ENCODE measurements at regions not wholly inside any gene's neighbourhood (a gene's known extent, or its start where the extent isn't known, plus 50 kb on each side); places are given as distances from the start of the nearest gene placed in this dataset.

DNA sequence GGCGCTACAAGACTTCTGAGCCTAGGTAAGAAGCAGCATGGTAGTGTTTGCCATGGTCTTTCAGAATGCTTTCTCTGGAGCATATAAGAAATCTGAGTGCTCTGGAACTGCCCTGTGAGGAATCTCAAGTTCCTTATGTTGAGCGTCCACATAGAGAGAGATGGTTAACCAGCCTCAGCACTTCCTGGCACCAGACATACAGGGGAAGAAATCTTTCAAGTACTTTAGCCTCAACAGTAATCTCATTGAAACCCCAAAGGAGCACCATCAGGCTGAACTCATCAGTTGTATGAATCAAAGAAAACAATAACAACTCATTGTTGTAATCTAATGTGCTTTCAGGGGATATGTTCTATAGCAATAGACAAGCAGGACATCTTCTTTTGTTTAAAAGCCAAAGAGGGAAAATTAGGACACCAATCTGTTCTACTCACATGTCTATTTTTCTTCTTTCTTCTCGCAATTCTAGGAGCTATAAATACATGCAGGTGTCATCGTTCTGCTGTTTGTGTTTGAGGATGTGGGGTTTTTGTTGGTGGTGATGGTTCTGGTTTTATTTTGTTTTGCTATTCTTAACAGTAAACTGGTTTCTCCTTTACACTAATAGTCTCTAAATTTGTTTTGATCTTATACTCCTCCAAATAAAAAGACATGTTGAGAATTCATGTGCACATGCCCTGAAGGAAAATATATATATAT lies 1145.0 kb upstream of the LRRN3 start:
- H3K4me3 ChIP-seq (ENCODE audit: low read depth, low read length) = no peak overlapping the region
- TF ChIP-seq, protein P1, sequence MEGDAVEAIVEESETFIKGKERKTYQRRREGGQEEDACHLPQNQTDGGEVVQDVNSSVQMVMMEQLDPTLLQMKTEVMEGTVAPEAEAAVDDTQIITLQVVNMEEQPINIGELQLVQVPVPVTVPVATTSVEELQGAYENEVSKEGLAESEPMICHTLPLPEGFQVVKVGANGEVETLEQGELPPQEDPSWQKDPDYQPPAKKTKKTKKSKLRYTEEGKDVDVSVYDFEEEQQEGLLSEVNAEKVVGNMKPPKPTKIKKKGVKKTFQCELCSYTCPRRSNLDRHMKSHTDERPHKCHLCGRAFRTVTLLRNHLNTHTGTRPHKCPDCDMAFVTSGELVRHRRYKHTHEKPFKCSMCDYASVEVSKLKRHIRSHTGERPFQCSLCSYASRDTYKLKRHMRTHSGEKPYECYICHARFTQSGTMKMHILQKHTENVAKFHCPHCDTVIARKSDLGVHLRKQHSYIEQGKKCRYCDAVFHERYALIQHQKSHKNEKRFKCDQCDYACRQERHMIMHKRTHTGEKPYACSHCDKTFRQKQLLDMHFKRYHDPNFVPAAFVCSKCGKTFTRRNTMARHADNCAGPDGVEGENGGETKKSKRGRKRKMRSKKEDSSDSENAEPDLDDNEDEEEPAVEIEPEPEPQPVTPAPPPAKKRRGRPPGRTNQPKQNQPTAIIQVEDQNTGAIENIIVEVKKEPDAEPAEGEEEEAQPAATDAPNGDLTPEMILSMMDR (IDR thresholded peaks at IDR 0.05; ENCODE audit: control insufficient read depth, extremely low read depth, insufficient read depth) = no peak
- DNase-seq (ENCODE audit: low read depth) = no peak

DNA sequence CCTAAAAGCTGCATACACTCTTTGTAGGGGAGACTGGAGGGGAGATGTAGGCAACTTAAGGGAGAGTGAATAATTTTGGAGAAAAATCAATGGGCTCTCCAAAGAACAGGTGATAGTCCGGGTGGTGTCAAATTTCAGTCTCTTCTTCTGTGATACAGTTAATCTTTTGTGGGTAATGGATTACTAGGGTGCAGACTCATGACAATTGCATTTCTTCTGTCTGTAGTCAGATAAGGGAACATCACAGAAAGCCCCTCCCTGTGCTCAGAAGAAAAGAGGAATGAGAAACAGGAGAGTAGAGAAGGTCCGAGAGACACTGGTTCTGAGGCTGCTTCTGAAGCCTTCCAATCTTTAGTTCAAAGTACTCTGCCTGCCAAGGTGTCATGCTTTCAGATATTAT lies 1140.7 kb upstream of the LRRN3 start:
- TF ChIP-seq, protein P1 (IDR thresholded peaks at IDR 0.05; ENCODE audit: control insufficient read depth, extremely low read depth, insufficient read depth) = no peak
- no peak for DNase-seq (ENCODE audit: low read depth)
- no peak overlapping the region for H3K4me3 ChIP-seq (ENCODE audit: low read depth, low read length)

DNA sequence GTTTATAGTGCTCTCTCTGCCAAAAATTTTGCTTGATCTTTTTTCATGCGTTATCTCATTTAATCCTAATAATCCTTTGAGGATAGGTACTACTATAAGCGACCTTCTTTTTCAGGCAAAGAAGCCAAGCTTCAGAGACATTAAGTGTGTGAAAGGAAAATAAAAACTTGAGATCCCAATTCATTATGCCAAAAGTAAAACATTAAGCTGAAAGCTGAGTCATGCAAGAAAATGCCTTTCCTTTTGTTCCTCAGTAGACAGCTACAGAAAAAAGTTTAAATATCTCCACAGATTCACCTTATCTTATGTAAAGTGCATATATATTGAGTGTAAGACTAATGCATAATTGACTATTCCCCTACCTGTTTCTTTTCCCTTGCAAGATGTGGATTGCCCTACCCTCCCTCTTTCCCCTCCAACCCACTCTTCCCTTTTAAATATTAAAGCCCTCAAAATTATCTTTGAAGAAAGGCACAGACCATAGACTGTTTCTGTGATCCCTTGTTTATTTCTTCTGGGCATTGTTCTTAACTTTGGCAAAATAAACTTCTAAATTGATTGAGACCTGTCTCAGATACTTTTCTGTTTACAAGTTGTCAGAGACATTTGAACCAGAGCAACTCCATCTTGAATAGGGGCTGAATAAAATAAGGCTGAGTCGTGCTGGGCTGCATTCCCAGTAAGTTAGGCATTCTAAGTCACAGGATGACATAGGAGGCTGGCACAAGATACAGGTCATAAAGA lies 1139.9 kb upstream of the LRRN3 start:
- H3K4me3 ChIP-seq (ENCODE audit: low read depth, low read length) = no peak overlapping the region
- no peak for DNase-seq (ENCODE audit: low read depth)
- TF ChIP-seq, protein P1 (IDR thresholded peaks at IDR 0.05; ENCODE audit: control insufficient read depth, extremely low read depth, insufficient read depth) = no peak

DNA sequence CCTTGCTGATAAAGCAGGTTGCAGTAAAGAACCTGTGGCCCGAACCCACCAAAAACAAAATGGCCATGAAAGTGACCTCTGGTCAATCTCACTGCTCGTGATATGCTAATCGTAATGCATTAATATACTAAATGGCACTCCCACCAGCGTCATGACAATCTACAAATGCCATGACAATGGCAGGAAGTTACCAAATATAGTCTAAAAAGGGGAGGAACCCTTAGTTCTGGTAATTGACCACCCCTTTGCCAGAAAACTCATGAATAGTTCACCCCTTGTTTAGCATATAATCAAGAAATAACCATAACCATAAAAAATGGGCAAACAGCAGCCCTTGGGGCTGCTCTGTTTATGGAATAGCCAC lies 1139.4 kb upstream of the LRRN3 start:
- DNase-seq (ENCODE audit: low read depth) = no peak
- no peak overlapping the region for H3K4me3 ChIP-seq (ENCODE audit: low read depth, low read length)
- TF ChIP-seq, protein P1 (IDR thresholded peaks at IDR 0.05; ENCODE audit: control insufficient read depth, extremely low read depth, insufficient read depth) = no peak

DNA sequence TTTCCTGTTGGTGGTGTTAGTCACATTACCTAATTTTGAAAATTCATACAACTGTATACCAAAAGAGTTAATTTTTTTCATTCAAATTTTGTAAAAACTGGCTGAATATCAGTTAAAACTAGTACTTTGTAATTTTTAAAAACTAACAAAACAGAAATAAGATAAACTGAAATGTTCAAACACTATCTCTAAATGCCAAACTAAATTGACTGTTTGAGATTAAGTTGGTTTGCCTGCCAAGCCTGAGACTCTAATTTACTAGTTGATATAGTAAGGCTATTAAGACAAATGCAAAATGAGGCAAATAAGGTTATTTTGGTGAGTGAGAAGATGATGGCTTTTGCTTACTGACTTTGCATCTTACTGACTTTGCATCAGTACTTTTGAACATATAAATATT lies 1134.9 kb upstream of the LRRN3 start:
- no peak overlapping the region for H3K4me3 ChIP-seq (ENCODE audit: low read depth, low read length)

DNA sequence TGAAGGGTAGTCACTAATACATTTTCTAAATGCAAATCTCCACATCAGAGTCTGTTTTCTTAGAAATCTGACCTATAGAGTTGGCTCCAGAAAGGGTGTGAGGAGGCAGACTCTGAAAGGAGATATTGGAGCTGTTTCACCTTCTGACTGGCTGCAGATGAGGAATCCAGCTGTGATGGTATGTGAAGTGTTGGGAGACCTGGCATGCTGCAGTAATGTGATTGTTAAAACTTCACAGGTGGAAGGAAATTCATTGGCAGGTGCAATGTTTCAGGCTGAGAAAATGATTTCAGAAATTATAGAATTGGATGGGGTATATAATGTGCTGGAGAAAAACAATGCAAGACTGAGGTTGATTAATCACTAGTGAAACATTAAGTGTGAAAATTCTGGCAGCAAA lies 1134.0 kb upstream of the LRRN3 start:
- H3K4me3 ChIP-seq (ENCODE audit: low read depth, low read length) = no peak overlapping the region
- TF ChIP-seq, protein P1 (IDR thresholded peaks at IDR 0.05; ENCODE audit: control insufficient read depth, extremely low read depth, insufficient read depth) = no peak
- no peak for DNase-seq (ENCODE audit: low read depth)

More for the DNA sequence above, 1134.9 kb upstream of the LRRN3 start:
- TF ChIP-seq, protein P1 (IDR thresholded peaks at IDR 0.05; ENCODE audit: control insufficient read depth, extremely low read depth, insufficient read depth) = no peak
- no peak for DNase-seq (ENCODE audit: low read depth)
